ENCODE measurements at regions not wholly inside any gene's neighbourhood (a gene's known extent, or its start where the extent isn't known, plus 50 kb on each side); places are given as distances from the start of the nearest gene placed in this dataset.

- TF ChIP-seq CTCF (optimal IDR thresholded peaks at IDR 0.05 in 1 of 3, IDR thresholded peaks at IDR 0.05 in 1 of 3, conservative IDR thresholded peaks at IDR 0.05 in 1 of 3; ENCODE audit: extremely low read depth in 1 of 3, insufficient read depth in 2 of 3, low read length in 3 of 3) (no peak), EZH2 (IDR thresholded peaks at IDR 0.05; ENCODE audit: low read length) (no peak)
These were observed 894.4 kb downstream of the SORCS3 start for GRCh38 chr10:105535478-105535877.

Measured in keratinocyte (primary cell).